H9 (cell line): ENCODE measurements at regions not wholly inside any gene's neighbourhood (a gene's known extent, or its start where the extent isn't known, plus 50 kb on each side); places are given as distances from the start of the nearest gene placed in this dataset.

Experiments used
- DNase-seq: peaks from one replicate; pipeline ENCODE4 v3.0.0-alpha.2; 2017
- H2AFZ ChIP-seq: one replicate; pipeline ENCODE4 v1.6.1; 2013; ENCODE audit warnings: mild to moderate bottlenecking, low read length, control low read depth, moderate library complexity
- H2AK5ac ChIP-seq: 2 replicates; pipeline ENCODE4 v1.6.1; 2013; ENCODE audit warnings: low read length, control low read depth, mixed read lengths; ENCODE audit not compliant: insufficient read length
- H2BK120ac ChIP-seq: one replicate; pipeline ENCODE4 v1.6.1; 2013; ENCODE audit warnings: low read depth, mild to moderate bottlenecking, low read length, control low read depth, inconsistent platforms; ENCODE audit not compliant: poor library complexity, severe bottlenecking
- H2BK12ac ChIP-seq: 2 replicates; pipeline ENCODE4 v1.6.1; 2013; ENCODE audit warnings: low read length, control low read depth, mixed read lengths, low read depth; ENCODE audit not compliant: insufficient read length
- H2BK15ac ChIP-seq: 2 replicates; pipeline ENCODE4 v1.6.1; 2013; ENCODE audit warnings: low read depth, low read length, control low read depth
- H2BK20ac ChIP-seq: one replicate; pipeline ENCODE4 v1.6.1; 2013; ENCODE audit warnings: low read depth, mild to moderate bottlenecking, low read length, control low read depth, inconsistent platforms; ENCODE audit not compliant: poor library complexity, severe bottlenecking
- H2BK5ac ChIP-seq: 2 replicates; pipeline ENCODE4 v1.6.1; 2013; ENCODE audit warnings: low read length, control low read depth, mixed read lengths; ENCODE audit not compliant: insufficient read length
- H3K14ac ChIP-seq: 2 replicates; pipeline ENCODE4 v1.6.1; 2013; ENCODE audit warnings: low read length, control low read depth; ENCODE audit not compliant: insufficient read depth
- H3K18ac ChIP-seq: 2 replicates; pipeline ENCODE4 v1.6.1; 2013; ENCODE audit warnings: low read depth, mild to moderate bottlenecking, mixed read lengths, low read length, control low read depth; ENCODE audit not compliant: insufficient read length
- H3K23ac ChIP-seq: 2 replicates; pipeline ENCODE4 v1.6.1; 2013; ENCODE audit warnings: low read length, control low read depth, mixed read lengths, low read depth; ENCODE audit not compliant: insufficient read length
- H3K23me2 ChIP-seq: 2 replicates; pipeline ENCODE4 v1.6.1; 2013; ENCODE audit warnings: low read depth, mild to moderate bottlenecking, mixed read lengths, low read length, control low read depth; ENCODE audit not compliant: insufficient read length, poor library complexity, severe bottlenecking
- H3K27ac ChIP-seq: 2 replicates; pipeline ENCODE4 v1.5.1; 2013; ENCODE audit warnings: low read length, control low read depth, mixed read lengths, low read depth; ENCODE audit not compliant: insufficient read length
- H3K27me3 ChIP-seq: 2 replicates; pipeline ENCODE4 v1.6.1; 2013; ENCODE audit warnings: low read length, control low read depth, inconsistent platforms; ENCODE audit not compliant: insufficient read depth
- H3K4ac ChIP-seq: 2 replicates; pipeline ENCODE4 v1.6.1; 2013; ENCODE audit warnings: low read depth, mild to moderate bottlenecking, control low read depth, inconsistent platforms, low read length, moderate library complexity
- H3K4me1 ChIP-seq: 2 replicates; pipeline ENCODE4 v1.6.1; 2013; ENCODE audit warnings: low read length, control low read depth, inconsistent platforms; ENCODE audit not compliant: insufficient read depth
- H3K4me2 ChIP-seq: 2 replicates; pipeline ENCODE4 v1.6.1; 2013; ENCODE audit warnings: low read length, control low read depth, mixed read lengths; ENCODE audit not compliant: insufficient read length, insufficient read depth
- H3K56ac ChIP-seq: 2 replicates; pipeline ENCODE4 v1.6.1; 2013; ENCODE audit warnings: low read depth, mild to moderate bottlenecking, mixed read lengths, low read length, control low read depth; ENCODE audit not compliant: insufficient read length
- H3K79me1 ChIP-seq: 2 replicates; pipeline ENCODE4 v1.6.1; 2013; ENCODE audit warnings: low read depth, mild to moderate bottlenecking, moderate library complexity, low read length, control low read depth, inconsistent platforms; ENCODE audit not compliant: insufficient read depth, poor library complexity, severe bottlenecking
- H3K79me2 ChIP-seq: 2 replicates; pipeline ENCODE4 v1.6.1; 2013; ENCODE audit warnings: low read length, control low read depth, inconsistent platforms; ENCODE audit not compliant: insufficient read depth
- H3K9ac ChIP-seq: 2 replicates; pipeline ENCODE4 v1.6.1; 2013; ENCODE audit warnings: low read length, control low read depth, mixed read lengths; ENCODE audit not compliant: insufficient read length; ENCODE audit errors: extremely low read depth
- H3K9me3 ChIP-seq: one replicate; pipeline ENCODE4 v1.6.1; 2013; ENCODE audit warnings: low read depth, low read length, inconsistent platforms; ENCODE audit not compliant: control insufficient read depth
- H3T11ph ChIP-seq: one replicate; pipeline ENCODE4 v1.6.1; 2013; ENCODE audit warnings: mild to moderate bottlenecking, low read length, control low read depth, inconsistent platforms
- H4K20me1 ChIP-seq: one replicate; pipeline ENCODE4 v1.6.1; 2013; ENCODE audit not compliant: control insufficient read depth, insufficient read length, insufficient read depth
- H4K5ac ChIP-seq: 2 replicates; pipeline ENCODE4 v1.6.1; 2013; ENCODE audit warnings: low read depth, mild to moderate bottlenecking, mixed read lengths, low read length, control low read depth; ENCODE audit not compliant: insufficient read length
- H4K8ac ChIP-seq: replicated peaks from 2 replicates; pipeline ENCODE4 v1.6.1; 2013; ENCODE audit warnings: low read length, control low read depth, mixed read lengths, low read depth; ENCODE audit not compliant: insufficient read length
- H4K91ac ChIP-seq: 2 replicates; pipeline ENCODE4 v1.6.1; 2013; ENCODE audit warnings: low read depth, mild to moderate bottlenecking, moderate library complexity, mixed read lengths, low read length, control low read depth; ENCODE audit not compliant: insufficient read length
- H3K27ac Mint-ChIP-seq, 3 experiments: 2 replicates in 2 of 3; 3 replicates in 1 of 3; pipeline ENCODE4 v1.8.0; 2020 to 2021; ENCODE audit warnings: mixed read lengths in 3 of 3, mild to moderate bottlenecking in 1 of 3, moderate library complexity in 1 of 3
- H3K27me3 Mint-ChIP-seq: 2 replicates; pipeline ENCODE4 v1.8.0; 2021; ENCODE audit warnings: low read depth, mild to moderate bottlenecking, moderate library complexity, mixed read lengths
- H3K36me3 Mint-ChIP-seq, 3 experiments: 2 replicates in 2 of 3; 3 replicates in 1 of 3; pipeline ENCODE4 v1.8.0; 2020 to 2021; ENCODE audit warnings: low read depth in 3 of 3, mixed read lengths in 3 of 3; ENCODE audit not compliant: insufficient read depth in 1 of 3
- H3K4me1 Mint-ChIP-seq, 2 experiments: 2 replicates each; pipeline ENCODE4 v1.8.0; 2020; ENCODE audit warnings: mixed read lengths in 2 of 2
- H3K4me3 Mint-ChIP-seq, 2 experiments: 2 replicates in 1 of 2; 3 replicates in 1 of 2; pipeline ENCODE4 v1.8.0; 2020 to 2021; ENCODE audit warnings: mild to moderate bottlenecking in 2 of 2, mixed read lengths in 2 of 2, moderate library complexity in 1 of 2
- H3K9me3 Mint-ChIP-seq, 2 experiments: 2 replicates in 1 of 2; 3 replicates in 1 of 2; pipeline ENCODE4 v1.8.0; 2020; ENCODE audit warnings: mild to moderate bottlenecking in 2 of 2, mixed read lengths in 2 of 2, moderate library complexity in 1 of 2
- CTCF ChIP-seq: fragments of 200-600 bp; sonication (generic); conservative IDR thresholded peaks from 3 replicates; pipeline ENCODE4 v1.8.0; 2021; ENCODE audit warnings: antibody characterized with exemption, mild to moderate bottlenecking
- WGBS: extraction: QIAGEN DNeasy Blood & Tissue Kit; methylation state at CpG from one replicate; pipeline ENCODE4 v1.1.7; 2013; ENCODE audit warnings: missing lambda C conversion rate, low lambda C conversion rate, mixed read lengths; ENCODE audit not compliant: insufficient read length; ENCODE audit errors: extremely low coverage; 5-methylcytosine and 5-hydroxymethylcytosine counted together

- no peak overlapping the region for H3K27ac Mint-ChIP-seq
- H3K14ac ChIP-seq = no peak overlapping the region
Measured at GRCh38 chr2:36266536-36267121, 88.9 kb upstream of the CRIM1 start.

More at GRCh38 chr2:36266536-36267121, 88.9 kb upstream of the CRIM1 start:
- Mint-ChIP-seq H3K4me3 (no peak overlapping the region), H3K27me3 (peaks cover 13% of the 10 kb centered on the region), H3K4me1 (peaks cover 31 to 35% of the 10 kb centered on the region in 2 experiments), H3K36me3 (peaks cover 5 to 9% (median 8%) of the 10 kb centered on the region in 3 experiments), H3K9me3 (peaks cover 5 to 18% of the 10 kb centered on the region in 2 experiments)
- DNase-seq = peak; percentile 31
- Histone ChIP-seq H3K56ac (no peak overlapping the region), H3K23me2 (no peaks in the 10 kb centered on the region), H2BK20ac (no peak overlapping the region), H2BK5ac (no peak overlapping the region), H2AFZ (no peak overlapping the region), H3K4ac (no peak overlapping the region), H3K79me2 (no peaks in the 10 kb centered on the region), H3K23ac (peak overlapping the region; percentile 60), H3K4me1 (peaks cover 6% of the 10 kb centered on the region; the same call in 1 of the 2 replicates), H3K18ac (no peak overlapping the region), H3K4me2 (no peak overlapping the region), H3K9me3 (no peaks in the 10 kb centered on the region), H4K91ac (no peak overlapping the region), H3K9ac (no peak overlapping the region), H2BK12ac (no peak overlapping the region), H4K5ac (no peak overlapping the region), H3K27ac (no peak overlapping the region), H3K27me3 (no peaks in the 10 kb centered on the region), H4K8ac (no peak overlapping the region), H4K20me1 (no peaks in the 10 kb centered on the region), H2AK5ac (no peak overlapping the region), H2BK120ac (no peak overlapping the region), H2BK15ac (no peak overlapping the region), H3K79me1 (no peaks in the 10 kb centered on the region), H3T11ph (no peak overlapping the region)
- WGBS = no CpG with 5 or more reads among the region's 2 CpGs
- TF ChIP-seq CTCF = no peak
